Cerebellar cortex (tissue), 1 donor: ENCODE measurements at regions not wholly inside any gene's neighbourhood (a gene's known extent, or its start where the extent isn't known, plus 50 kb on each side); places are given as distances from the start of the nearest gene placed in this dataset.

Experiments used
- DNase-seq: peaks from one replicate; pipeline ENCODE4 v3.0.0-alpha.2; 2015; ENCODE audit warnings: low spot score

DNA sequence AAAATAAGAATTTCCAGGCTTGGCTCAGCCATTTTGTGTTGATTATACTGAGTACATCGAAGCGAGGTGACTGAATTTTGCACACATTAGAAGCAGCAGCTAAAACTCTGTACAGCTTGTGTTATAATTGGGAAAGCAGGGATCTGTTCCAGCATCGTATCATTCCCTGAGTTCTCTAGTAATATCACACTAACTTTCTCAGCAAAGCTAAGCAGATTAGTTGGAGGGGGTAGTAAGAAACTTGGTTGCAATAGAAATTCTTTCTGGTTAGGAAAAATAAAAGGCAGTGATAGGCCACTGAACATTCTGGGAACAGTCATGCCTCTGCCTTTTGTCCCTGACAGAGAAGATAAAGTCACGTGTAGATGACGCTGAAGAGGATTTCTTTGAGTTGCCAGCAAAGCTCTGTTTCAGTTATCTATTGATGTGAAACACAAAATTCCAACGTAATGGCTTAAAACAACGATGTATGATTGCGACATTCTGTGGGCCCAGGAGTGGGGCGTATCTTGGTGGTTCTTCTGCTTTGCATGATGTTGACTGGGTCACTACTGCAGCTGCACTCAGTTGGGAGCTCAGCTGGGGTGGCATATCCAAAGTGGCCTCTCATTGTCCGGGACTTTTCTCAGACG is 202.1 kb upstream of the MEX3C start:
- DNase-seq = no peak

- DNase-seq = no peak
Measured at GRCh38 chr18:51400721-51401120, 203.2 kb upstream of the MEX3C start.

DNA sequence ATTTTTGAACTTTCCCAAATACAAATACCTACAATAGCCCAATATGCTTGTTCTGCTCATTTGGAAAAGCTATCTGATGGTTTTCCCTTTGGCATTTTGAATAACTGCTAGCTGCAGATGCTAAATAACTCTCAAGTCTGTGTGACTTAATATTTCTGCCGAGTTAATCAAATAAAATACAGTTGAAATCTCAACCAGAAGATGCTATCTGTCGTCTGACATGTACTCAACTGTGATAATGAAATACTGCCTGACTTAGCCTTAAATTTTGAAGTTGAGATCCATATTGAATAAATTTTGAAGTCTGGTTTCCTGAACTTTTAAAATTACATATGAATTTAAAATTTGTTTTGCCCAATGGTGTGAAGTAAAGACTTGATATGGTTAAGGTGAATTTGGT is 204.4 kb upstream of the MEX3C start:
- DNase-seq = no peak

GRCh38 chr18:51404620-51405019 is 207.1 kb upstream of the MEX3C start:
- no peak for DNase-seq

DNA sequence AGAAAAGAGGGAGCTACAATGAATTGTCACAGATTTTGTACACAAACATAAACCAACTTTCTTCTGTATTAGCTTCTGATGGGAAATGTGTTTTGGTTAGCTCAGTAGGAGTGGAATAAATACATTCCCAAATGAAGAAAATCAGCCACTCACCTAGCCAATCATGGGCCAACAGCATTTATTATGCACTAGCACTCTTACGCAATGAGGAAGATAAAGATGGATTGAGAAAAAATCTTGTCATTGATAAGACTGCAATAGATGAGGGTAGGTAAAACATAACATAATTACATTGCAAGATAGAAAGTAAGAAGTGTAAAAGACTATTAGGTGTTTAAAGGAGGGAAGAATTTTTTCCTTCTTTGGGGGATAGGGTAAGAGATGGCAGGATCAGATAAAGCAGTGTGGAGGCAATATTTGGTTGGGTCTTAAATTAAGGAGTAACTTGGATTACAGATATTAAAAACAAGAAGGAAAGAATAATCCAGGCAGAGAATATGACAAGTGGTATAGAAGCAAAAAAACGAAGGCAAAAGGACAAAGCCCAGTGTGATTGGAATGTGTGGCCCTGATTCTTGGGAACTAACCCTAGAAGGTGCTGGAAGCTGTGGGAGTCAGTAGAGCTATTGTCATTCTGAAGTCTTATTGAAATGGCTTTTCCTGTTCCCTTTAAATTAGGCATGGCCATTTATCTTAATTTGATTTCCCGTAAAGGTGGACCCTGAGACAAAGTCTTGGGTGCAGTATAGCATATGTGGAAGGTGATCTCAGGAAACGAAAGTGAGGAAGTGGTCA is 208.4 kb upstream of the MEX3C start:
- DNase-seq = no peak

DNA sequence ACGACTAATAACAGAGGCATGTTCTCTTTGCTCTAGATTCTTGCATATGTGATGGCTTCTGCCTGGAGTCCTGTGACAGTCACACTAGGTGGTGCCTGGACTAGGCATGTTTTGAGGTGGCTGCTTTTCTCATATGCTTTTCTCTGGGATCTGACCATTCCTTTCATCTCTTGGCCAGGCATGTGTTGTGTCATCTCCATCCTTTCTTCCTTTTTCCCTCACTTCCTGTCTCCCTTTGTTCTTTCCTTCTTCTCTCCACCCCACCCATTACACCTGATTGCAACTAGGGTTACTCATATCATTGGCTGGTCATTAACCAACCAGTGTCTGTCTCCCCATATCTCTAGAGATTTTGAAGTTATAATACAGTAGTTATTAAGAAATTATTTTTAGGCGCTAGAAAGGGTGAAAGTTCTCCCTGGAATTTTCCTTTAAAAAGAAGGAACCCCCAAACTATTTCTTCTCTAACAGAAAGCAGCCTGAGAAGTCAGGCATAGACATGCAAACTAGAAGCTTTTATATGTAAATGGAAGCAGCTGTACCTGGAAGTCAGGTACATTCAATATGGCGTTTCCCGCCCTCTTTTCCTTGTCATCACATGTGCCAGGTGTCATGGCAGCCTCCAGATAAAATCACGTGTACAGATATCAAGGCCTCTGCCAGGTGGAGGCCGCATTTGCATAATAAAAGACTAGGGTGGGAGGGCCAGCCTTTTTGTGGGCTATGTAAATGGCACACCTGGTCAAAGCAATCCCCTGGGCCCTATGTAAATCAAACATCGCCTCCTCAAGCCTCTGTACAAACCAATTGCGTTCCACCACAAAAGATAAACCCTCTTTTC is 220.4 kb upstream of the MEX3C start:
- no peak for DNase-seq

GRCh38 chr18:51425475-51425874 is 228.0 kb upstream of the MEX3C start:
- no peak for DNase-seq

DNA sequence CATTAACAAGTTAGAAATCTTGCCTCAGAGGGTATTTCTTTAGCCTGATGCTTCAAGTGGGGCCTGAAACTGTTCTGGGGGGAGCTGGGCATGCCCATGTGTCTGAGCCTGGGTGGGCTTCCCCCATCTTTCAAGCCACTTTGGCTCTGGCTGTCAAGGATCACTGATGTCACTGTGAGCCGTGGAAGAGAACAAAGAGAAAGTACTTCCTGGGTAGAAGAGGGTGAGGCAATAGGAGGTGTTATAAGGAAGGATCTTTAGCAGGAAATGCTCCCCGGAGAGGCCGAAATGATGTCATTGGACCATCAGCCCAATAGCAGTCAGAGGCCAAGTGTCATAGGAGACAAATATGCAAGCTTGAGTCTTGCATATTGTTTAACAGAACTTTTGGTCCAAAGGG is 228.4 kb upstream of the MEX3C start:
- no peak for DNase-seq

- no peak for DNase-seq
Measured at GRCh38 chr18:51426996-51427395, 229.5 kb upstream of the MEX3C start.

DNA sequence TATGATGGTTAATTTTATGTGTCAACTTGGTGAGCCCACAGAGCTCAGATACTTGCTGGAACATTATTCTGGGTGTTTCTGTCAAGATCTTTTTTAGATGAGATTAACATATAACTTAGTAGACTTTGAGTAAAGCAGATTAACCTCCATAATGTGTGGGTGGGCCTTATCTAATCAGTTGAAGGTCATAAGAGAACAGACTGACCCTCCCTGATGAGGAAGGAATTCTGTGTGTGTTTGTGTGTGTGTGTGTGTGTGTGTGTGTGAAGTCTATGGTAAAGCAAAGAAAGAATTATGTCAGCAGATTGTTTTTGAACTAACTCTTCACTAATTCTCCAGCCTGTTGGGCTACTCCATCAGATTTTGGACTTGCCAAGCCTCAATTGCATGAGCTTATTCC is 232.2 kb upstream of the MEX3C start:
- DNase-seq = no peak

DNA sequence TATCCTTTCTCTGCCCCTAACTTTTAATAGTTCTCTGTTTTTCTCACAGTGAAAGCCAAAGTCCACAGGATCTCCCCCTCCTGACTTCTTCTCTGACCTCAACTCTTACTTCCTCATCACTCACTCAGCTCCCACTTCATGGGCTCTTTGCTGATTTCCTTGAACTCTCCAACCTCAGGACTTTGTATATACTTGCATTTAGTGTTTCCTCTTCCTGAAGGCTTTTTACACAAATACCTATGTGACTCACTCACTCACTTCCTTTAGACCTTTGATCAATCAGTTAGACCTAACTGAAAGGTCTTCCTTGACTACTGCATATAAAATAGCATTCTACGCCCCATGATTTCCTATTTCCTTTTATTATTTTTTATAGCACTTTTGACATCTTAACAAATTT is 233.1 kb upstream of the MEX3C start:
- no peak for DNase-seq

- DNase-seq = no peak
Measured at GRCh38 chr18:51433296-51433695, 235.8 kb upstream of the MEX3C start.

DNA sequence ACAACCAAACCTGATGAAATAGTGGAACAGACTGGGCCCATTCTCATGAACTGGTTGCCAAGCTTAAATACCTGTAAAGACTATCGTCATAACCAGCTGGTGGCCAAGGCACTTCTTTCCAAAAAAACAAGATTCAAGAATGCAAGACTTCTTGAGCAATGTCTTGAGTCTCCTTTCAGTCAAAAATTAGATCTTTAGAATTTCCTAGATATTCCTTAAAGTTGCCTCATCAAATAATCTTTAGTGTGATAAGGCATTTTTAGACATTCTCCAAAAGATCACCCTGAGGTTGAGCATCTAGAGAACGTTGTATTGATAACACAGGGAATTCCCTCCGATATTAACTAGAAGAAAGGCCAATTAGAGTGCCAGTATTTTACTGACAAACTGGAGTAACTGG is 236.4 kb upstream of the MEX3C start:
- DNase-seq = no peak

DNA sequence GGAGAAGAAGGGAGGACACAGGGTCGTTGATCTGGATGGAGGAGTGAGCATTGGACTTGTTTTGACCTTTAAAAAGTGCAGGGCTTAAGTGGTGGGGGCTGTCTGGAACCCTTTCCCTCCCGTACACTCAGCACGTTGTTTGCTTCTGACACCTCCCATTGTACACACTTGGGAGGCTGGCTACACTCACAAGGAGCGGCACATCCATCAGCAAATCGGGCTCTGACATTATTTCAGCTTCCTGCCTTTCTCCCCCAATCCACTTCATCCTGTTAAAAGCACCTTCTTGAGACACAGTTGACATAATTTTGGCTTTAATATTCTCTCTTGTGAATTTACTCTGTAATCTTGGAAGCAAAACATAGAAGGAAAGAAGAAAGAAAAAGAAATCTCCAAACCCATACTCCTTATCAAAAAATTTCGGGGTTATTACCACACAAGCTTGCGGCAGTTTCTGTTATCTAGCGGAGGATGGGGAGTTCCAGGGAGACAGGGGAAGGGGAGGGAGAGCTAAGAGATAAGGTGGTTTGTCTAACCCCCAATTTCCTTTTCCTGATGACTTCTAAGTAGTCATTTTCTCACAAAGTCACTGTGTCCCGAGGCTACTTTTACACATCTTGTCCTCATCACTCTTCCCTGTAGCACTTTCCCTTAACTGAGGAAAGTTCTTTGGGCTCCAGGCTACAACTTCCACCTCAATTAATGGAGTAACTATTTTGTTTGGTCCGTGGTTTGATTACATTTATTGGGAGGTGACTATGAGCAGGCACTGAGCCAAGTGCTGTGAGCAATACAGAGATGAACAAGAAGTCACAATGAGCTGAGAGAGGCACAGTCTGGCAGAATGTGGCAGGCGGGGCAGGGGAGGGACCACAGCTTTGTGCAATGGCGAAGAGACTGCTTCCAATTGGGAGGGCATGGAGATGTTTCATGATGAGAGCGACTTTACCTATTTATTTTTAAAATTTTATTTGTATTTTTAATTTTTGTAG is 240.1 kb upstream of the MEX3C start:
- no peak for DNase-seq

GRCh38 chr18:51438797-51439350 is 241.4 kb upstream of the MEX3C start:
- DNase-seq = no peak

GRCh38 chr18:51442012-51442411 is 244.5 kb upstream of the MEX3C start:
- no peak for DNase-seq

DNA sequence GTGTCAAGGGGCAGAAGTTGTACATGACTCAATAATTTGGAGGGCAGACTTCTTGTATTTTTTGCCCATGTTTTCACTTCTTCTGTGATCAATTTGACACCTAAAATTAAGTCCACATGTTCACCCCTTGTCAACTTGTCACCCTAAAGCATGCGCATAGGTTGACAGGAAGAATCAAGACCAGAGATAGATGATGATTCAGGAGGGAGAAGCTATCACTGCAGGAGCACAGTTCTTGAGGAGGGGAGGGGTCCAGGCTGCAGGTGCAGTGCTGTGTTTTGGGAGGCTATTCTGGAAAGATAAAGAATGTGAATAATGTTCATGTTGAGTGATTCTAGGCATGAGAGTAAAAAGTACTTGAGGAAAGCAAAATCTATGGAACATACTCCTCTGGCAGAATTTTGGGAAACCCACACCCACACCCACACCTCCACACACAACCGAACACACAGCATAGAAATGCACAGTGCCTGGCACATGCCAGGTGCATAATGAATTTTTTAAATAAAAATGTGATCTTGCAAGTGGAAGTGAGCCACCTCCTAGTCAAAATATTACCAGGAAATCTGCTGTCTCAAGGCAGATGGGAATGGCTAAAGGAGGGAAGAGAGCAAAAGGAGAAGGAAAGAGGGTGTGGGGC is 249.2 kb upstream of the MEX3C start:
- DNase-seq = no peak

GRCh38 chr18:51447351-51448342 is 250.2 kb upstream of the MEX3C start:
- peak; percentile 7 for DNase-seq

DNA sequence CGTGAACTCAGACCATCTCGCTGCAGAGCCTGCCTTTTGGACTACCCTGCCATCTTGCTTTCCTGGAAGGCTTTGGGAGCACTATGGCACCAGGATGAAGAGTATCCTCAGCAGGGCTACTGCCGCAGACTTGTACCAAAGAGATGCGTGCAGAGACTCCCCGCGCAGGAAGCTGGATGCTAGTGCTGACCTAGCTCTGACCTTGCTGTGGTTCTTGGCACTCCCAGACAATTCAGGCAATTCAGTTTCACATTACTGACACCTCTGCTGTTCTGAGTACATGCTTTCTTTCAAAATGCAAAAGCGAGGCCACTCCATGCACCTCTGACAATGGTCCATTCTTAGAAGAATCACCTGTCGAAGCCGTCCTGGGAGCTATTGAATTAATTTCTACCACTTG is 251.5 kb upstream of the MEX3C start:
- DNase-seq = no peak

GRCh38 chr18:51453594-51453993 is 256.1 kb upstream of the MEX3C start:
- no peak for DNase-seq
